HCT116 (cell line): ENCODE measurements at regions not wholly inside any gene's neighbourhood (a gene's known extent, or its start where the extent isn't known, plus 50 kb on each side); places are given as distances from the start of the nearest gene placed in this dataset.

Experiments used
- ATAC-seq: fragments of 200-7000 bp; cut with Tn5 transposase; 2 replicates; pipeline ENCODE4 v1.9.1; 2020; ENCODE audit warnings: mild to moderate bottlenecking, moderate library complexity
- BruUV-seq: library from RNA; stranded (reverse); fragments of 400-500 nt; replicated peaks from 2 replicates; lab custom pipeline; 2021; lab: Mats Ljungman, UMichigan
- CTCF ChIA-PET: fragments of 300-600 bp; sonication (Branson Sonifier 250); formaldehyde crosslinking; loops from one replicate; lab custom pipeline; 2021; ENCODE audit warnings: antibody characterized with exemption; lab: Charles Lee
- POLR2A ChIA-PET: fragments of 300-600, 350-600 bp; sonication (Branson Sonifier 250); formaldehyde crosslinking; loops from one replicate; lab custom pipeline; 2021; ENCODE audit warnings: antibody characterized with exemption; lab: Charles Lee
- RAD21 ChIA-PET, 2 experiments: fragments of 300-600 bp; sonication (Branson Sonifier 250); formaldehyde crosslinking; loops; one replicate each; lab custom pipeline; 2023; ENCODE audit warnings: low total read pairs in 2 of 2; ENCODE audit not compliant: uncharacterized antibody in 2 of 2, unreplicated experiment in 2 of 2, low non-redundant PET in 1 of 2; lab: Charles Lee
- DNase-seq: peaks from one replicate; pipeline ENCODE4 v3.0.0-alpha.2; 2010; ENCODE audit warnings: low read depth, low spot score
- H2AFZ ChIP-seq: fragments of 200-600 bp; shearing (Covaris generic), sonication (generic); 2 replicates; pipeline ENCODE4 v1.6.1; 2017; ENCODE audit warnings: low read depth, mixed run types, mixed read lengths, antibody characterized with exemption, low read length; ENCODE audit not compliant: poor library complexity, severe bottlenecking
- H3K27ac ChIP-seq: 2 replicates; pipeline ENCODE4 v1.5.1; 2012; ENCODE audit warnings: low read depth, low read length
- H3K27me3 ChIP-seq: fragments of 200-600 bp; sonication (generic); 2 replicates; pipeline ENCODE4 v1.6.1; 2016; ENCODE audit warnings: mixed run types, low read length, mixed read lengths; ENCODE audit not compliant: insufficient read depth
- H3K36me3 ChIP-seq, 2 experiments: fragments of 200-500 bp in 1 of 2; fragments of 200-600 bp in 1 of 2; sonication (Bioruptor generic) in 1 of 2; sonication (generic) in 1 of 2; 2 replicates each; pipeline versions ENCODE4 v1.5.1 to v1.6.1; 2014 to 2016; ENCODE audit warnings: low read length in 2 of 2, inconsistent platforms in 1 of 2, mixed read lengths in 1 of 2, mixed run types in 1 of 2; ENCODE audit not compliant: insufficient read depth in 2 of 2, control insufficient read depth in 1 of 2
- H3K4me1 ChIP-seq, 2 experiments: fragments of 200-600 bp in 1 of 2; sonication (generic) in 1 of 2; 2 replicates each; pipeline versions ENCODE4 v1.5.1 to v1.6.1; 2012 to 2017; ENCODE audit warnings: low read length in 2 of 2, inconsistent platforms in 1 of 2, mild to moderate bottlenecking in 1 of 2, mixed read lengths in 1 of 2, mixed run types in 1 of 2, moderate library complexity in 1 of 2; ENCODE audit not compliant: insufficient read depth in 2 of 2, control insufficient read depth in 1 of 2
- H3K4me2 ChIP-seq: fragments of 200-600 bp; sonication (generic); 2 replicates; pipeline ENCODE4 v1.6.1; 2017; ENCODE audit warnings: mixed run types, low read length, mixed read lengths
- H3K4me3 ChIP-seq, 2 experiments: fragments of 200-600 bp in 1 of 2; sonication (generic) in 1 of 2; replicated peaks in 1 of 2; 2 replicates each; pipeline ENCODE4 v1.5.1; 2011 to 2016; ENCODE audit warnings: low read length in 2 of 2, control low read depth in 1 of 2, low read depth in 1 of 2, mild to moderate bottlenecking in 1 of 2, mixed read lengths in 1 of 2, mixed run types in 1 of 2
- H3K79me2 ChIP-seq: fragments of 200-600 bp; sonication (generic); 2 replicates; pipeline ENCODE4 v1.6.1; 2017; ENCODE audit warnings: mild to moderate bottlenecking, mixed run types, low read length, moderate library complexity, mixed read lengths; ENCODE audit not compliant: insufficient read depth
- H3K9ac ChIP-seq: fragments of 200-600 bp; sonication (generic); 2 replicates; pipeline ENCODE4 v1.6.1; 2016; ENCODE audit warnings: low read length, mixed read lengths
- H3K9me2 ChIP-seq: fragments of 200-600 bp; sonication (generic), shearing (Covaris generic); 2 replicates; pipeline ENCODE4 v1.6.1; 2017; ENCODE audit warnings: mixed run types, mild to moderate bottlenecking, moderate library complexity; ENCODE audit not compliant: insufficient read depth
- H3K9me3 ChIP-seq, 2 experiments: fragments of 200-500 bp in 1 of 2; fragments of 200-600 bp in 1 of 2; sonication (Bioruptor generic) in 1 of 2; sonication (generic) in 1 of 2; 2 replicates each; pipeline ENCODE4 v1.6.1; 2014 to 2017; ENCODE audit warnings: low read length in 2 of 2, mixed read lengths in 2 of 2, inconsistent platforms in 1 of 2, low read depth in 1 of 2, mild to moderate bottlenecking in 1 of 2, mixed run types in 1 of 2, moderate library complexity in 1 of 2; ENCODE audit not compliant: control insufficient read depth in 1 of 2, insufficient read depth in 1 of 2
- H4K20me1 ChIP-seq: fragments of 200-600 bp; sonication (generic), shearing (Covaris generic); 2 replicates; pipeline ENCODE4 v1.6.1; 2017; ENCODE audit warnings: mixed run types, mild to moderate bottlenecking, moderate library complexity; ENCODE audit not compliant: insufficient read depth
- ATF3 ChIP-seq: IDR thresholded peaks from 2 replicates; pipeline ENCODE4 v1.6.1; 2012
- CBX3 ChIP-seq: IDR thresholded peaks from 2 replicates; pipeline ENCODE4 v1.6.1; 2012; ENCODE audit warnings: low read depth
- CTCF ChIP-seq, 3 experiments: fragments of 200-600 bp in 1 of 3; sonication (generic) in 1 of 3; IDR thresholded peaks in 2 of 3; conservative IDR thresholded peaks in 1 of 3; 2 replicates each; pipeline ENCODE4 v1.5.1; 2012 to 2017; ENCODE audit warnings: low read depth in 2 of 3, low read length in 2 of 3, antibody characterized with exemption in 1 of 3, borderline replicate concordance in 1 of 3, control low read depth in 1 of 3, mild to moderate bottlenecking in 1 of 3, mixed read lengths in 1 of 3, mixed run types in 1 of 3, moderate library complexity in 1 of 3; ENCODE audit not compliant: insufficient read depth in 1 of 3
- EGR1 ChIP-seq: IDR thresholded peaks from 2 replicates; pipeline ENCODE4 v1.6.1; 2012; ENCODE audit warnings: low read depth
- ELF1 ChIP-seq: IDR thresholded peaks from 2 replicates; pipeline ENCODE4 v1.6.1; 2012; ENCODE audit warnings: low read depth, borderline replicate concordance
- EZH2 ChIP-seq: fragments of 200-600 bp; sonication (generic); IDR thresholded peaks from 2 replicates; pipeline ENCODE4 v1.6.1; 2017; ENCODE audit warnings: antibody characterized with exemption, mixed run types
- EZH2phosphoT487 ChIP-seq: fragments of 200-600 bp; IDR thresholded peaks from 2 replicates; pipeline ENCODE4 v1.6.1; 2018; ENCODE audit warnings: antibody characterized with exemption, borderline replicate concordance
- FOSL1 ChIP-seq: IDR thresholded peaks from 2 replicates; pipeline ENCODE4 v1.6.1; 2012; ENCODE audit warnings: low read depth
- JUND ChIP-seq: IDR thresholded peaks from 2 replicates; pipeline ENCODE4 v1.6.1; 2012
- RAD21 ChIP-seq: IDR thresholded peaks from 2 replicates; pipeline ENCODE4 v1.6.1; 2012; ENCODE audit warnings: low read depth, mild to moderate bottlenecking
- SIN3A ChIP-seq: IDR thresholded peaks from 2 replicates; pipeline ENCODE4 v1.6.1; 2012; ENCODE audit warnings: low read depth
- SP1 ChIP-seq: IDR thresholded peaks from 2 replicates; pipeline ENCODE4 v1.6.1; 2012; ENCODE audit warnings: low read depth
- SRF ChIP-seq: IDR thresholded peaks from 2 replicates; pipeline ENCODE4 v1.6.1; 2012; ENCODE audit warnings: low read depth
- TCF7L2 ChIP-seq: IDR thresholded peaks from 2 replicates; pipeline ENCODE4 v1.7.0; 2011; ENCODE audit warnings: borderline replicate concordance, inconsistent platforms; ENCODE audit not compliant: insufficient read depth, insufficient read length; ENCODE audit errors: extremely low read depth
- ZBTB33 ChIP-seq: IDR thresholded peaks from 2 replicates; pipeline ENCODE4 v1.6.1; 2011; ENCODE audit warnings: mild to moderate bottlenecking, low read length, moderate library complexity; ENCODE audit not compliant: insufficient replicate concordance; ENCODE audit errors: extremely low read depth
- ZFX ChIP-seq: fragments of 450-650 bp; IDR thresholded peaks from 2 replicates; pipeline ENCODE4 v1.6.1; 2017
- ZNF274 ChIP-seq: fragments of 200-500 bp; sonication (Bioruptor generic); IDR thresholded peaks from 2 replicates; pipeline ENCODE4 v1.6.1; 2014; ENCODE audit warnings: mild to moderate bottlenecking, low read depth, low read length, inconsistent platforms
- intact Hi-C: fragments of 100-400 bp; cut with micrococcal nuclease; formaldehyde crosslinking; loops from 2 replicates; pipeline ENCODE4 v1.10.0; 2022
- TF ChIP-seq, protein P1 (sequence below): IDR thresholded peaks from 2 replicates; pipeline ENCODE4 v1.6.1; 2012; ENCODE audit warnings: low read depth
- TF ChIP-seq, protein P2 (sequence below): IDR thresholded peaks from 2 replicates; pipeline ENCODE4 v1.6.1; 2012

- POLR2A ChIA-PET: no interaction called here
Measured at GRCh38 chr2:240231838-240232244, 91.4 kb upstream of the OTOS start.

More at GRCh38 chr2:240231838-240232244, 91.4 kb upstream of the OTOS start:
- intact Hi-C loops: loop anchor here (5.0 to 10.0 kb wide), 2 partner anchors 140 to 333 kb away; partner anchors contain the start of genes DUSP28 and RNPEPL1
- H2AFZ ChIP-seq: no peak overlapping the region
- no TSS peak for BruUV-seq
- H3K4me2 ChIP-seq: no peak overlapping the region
- H3K79me2 ChIP-seq: no peaks in the 10 kb centered on the region
- no peaks in the 10 kb centered on the region for H4K20me1 ChIP-seq
- ATAC-seq (no peak), DNase-seq (no peak)
- no peaks in the 10 kb centered on the region for H3K27me3 ChIP-seq
- TF ChIP-seq ZBTB33: no peak
- no peak for TF ChIP-seq CTCF (IDR thresholded peaks at IDR 0.05 in 2 of 3, conservative IDR thresholded peaks at IDR 0.05 in 1 of 3; ENCODE audit: borderline replicate concordance in 1 of 3, insufficient read depth in 1 of 3, low read depth in 2 of 3, low read length in 2 of 3)
- TF ChIP-seq FOSL1: no peak
- TF ChIP-seq CBX3: no peak
- no peak for TF ChIP-seq ATF3
- TF ChIP-seq EZH2phosphoT487: no peak
- TF ChIP-seq SIN3A: no peak
- TF ChIP-seq RAD21: no peak
- TF ChIP-seq SRF: no peak
- TF ChIP-seq TCF7L2: no peak
- TF ChIP-seq ELF1: no peak
- TF ChIP-seq, protein P1, sequence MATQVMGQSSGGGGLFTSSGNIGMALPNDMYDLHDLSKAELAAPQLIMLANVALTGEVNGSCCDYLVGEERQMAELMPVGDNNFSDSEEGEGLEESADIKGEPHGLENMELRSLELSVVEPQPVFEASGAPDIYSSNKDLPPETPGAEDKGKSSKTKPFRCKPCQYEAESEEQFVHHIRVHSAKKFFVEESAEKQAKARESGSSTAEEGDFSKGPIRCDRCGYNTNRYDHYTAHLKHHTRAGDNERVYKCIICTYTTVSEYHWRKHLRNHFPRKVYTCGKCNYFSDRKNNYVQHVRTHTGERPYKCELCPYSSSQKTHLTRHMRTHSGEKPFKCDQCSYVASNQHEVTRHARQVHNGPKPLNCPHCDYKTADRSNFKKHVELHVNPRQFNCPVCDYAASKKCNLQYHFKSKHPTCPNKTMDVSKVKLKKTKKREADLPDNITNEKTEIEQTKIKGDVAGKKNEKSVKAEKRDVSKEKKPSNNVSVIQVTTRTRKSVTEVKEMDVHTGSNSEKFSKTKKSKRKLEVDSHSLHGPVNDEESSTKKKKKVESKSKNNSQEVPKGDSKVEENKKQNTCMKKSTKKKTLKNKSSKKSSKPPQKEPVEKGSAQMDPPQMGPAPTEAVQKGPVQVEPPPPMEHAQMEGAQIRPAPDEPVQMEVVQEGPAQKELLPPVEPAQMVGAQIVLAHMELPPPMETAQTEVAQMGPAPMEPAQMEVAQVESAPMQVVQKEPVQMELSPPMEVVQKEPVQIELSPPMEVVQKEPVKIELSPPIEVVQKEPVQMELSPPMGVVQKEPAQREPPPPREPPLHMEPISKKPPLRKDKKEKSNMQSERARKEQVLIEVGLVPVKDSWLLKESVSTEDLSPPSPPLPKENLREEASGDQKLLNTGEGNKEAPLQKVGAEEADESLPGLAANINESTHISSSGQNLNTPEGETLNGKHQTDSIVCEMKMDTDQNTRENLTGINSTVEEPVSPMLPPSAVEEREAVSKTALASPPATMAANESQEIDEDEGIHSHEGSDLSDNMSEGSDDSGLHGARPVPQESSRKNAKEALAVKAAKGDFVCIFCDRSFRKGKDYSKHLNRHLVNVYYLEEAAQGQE: no peak
- no peak for TF ChIP-seq EGR1
- TF ChIP-seq SP1: no peak
- TF ChIP-seq, protein P2, sequence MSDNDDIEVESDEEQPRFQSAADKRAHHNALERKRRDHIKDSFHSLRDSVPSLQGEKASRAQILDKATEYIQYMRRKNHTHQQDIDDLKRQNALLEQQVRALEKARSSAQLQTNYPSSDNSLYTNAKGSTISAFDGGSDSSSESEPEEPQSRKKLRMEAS: no peak
- no peak for TF ChIP-seq ZFX
- TF ChIP-seq JUND: no peak
- TF ChIP-seq EZH2: no peak
- no peak for TF ChIP-seq ZNF274
- RAD21 ChIA-PET: no interaction called here
- H3K36me3 ChIP-seq: no peaks in the 10 kb centered on the region
- H3K9ac ChIP-seq: no peak overlapping the region
- CTCF ChIA-PET: interaction anchor here (0.8 to 1.9 kb wide), 2 partner anchors 17 to 204 kb away, joined by 4 to 5 read pairs; partner anchors contain the start of gene GPC1
- no peak overlapping the region for H3K4me3 ChIP-seq
- no peak overlapping the region for H3K27ac ChIP-seq
- H3K9me2 ChIP-seq: no peaks in the 10 kb centered on the region
- no peaks in the 10 kb centered on the region for H3K9me3 ChIP-seq
- peaks cover 4 to 32% of the 10 kb centered on the region in 2 experiments; a peak in 3 of 4 replicates for H3K4me1 ChIP-seq
